Spleen (tissue), 11 donors: ENCODE measurements at regions not wholly inside any gene's neighbourhood (a gene's known extent, or its start where the extent isn't known, plus 50 kb on each side); places are given as distances from the start of the nearest gene placed in this dataset.

Experiments
- DNase-seq: peaks from one replicate; pipeline ENCODE4 v3.0.0-alpha.2; 2020
- H3K27ac ChIP-seq, 8 donors: fragments of 200-600 bp; sonication (generic) in 7 of 8; 1 replicate in 4 of 8; 2 replicates in 4 of 8; pipeline versions ENCODE4 v1.5.0 to v1.8.0; 2016 to 2021; ENCODE audit warnings: inconsistent platforms in 4 of 8, mild to moderate bottlenecking in 4 of 8, moderate library complexity in 1 of 8
- H3K27me3 ChIP-seq, 7 donors: fragments of 200-600 bp; sonication (generic) in 6 of 7; replicated peaks in 1 of 7; 1 replicate in 4 of 7; 2 replicates in 3 of 7; pipeline versions ENCODE4 v1.5.0 to v1.8.0; 2016 to 2021; ENCODE audit warnings: inconsistent platforms in 3 of 7, mild to moderate bottlenecking in 1 of 7
- H3K36me3 ChIP-seq, 6 donors: fragments of 200-600 bp; sonication (generic) in 5 of 6; 1 replicate in 4 of 6; 2 replicates in 2 of 6; pipeline versions ENCODE4 v1.5.0 to v1.8.0; 2016 to 2021; ENCODE audit warnings: inconsistent platforms in 2 of 6
- H3K4me1 ChIP-seq, 6 donors: fragments of 200-600 bp; sonication (generic) in 5 of 6; 1 replicate in 3 of 6; 2 replicates in 3 of 6; pipeline versions ENCODE4 v1.5.0 to v1.8.0; 2016 to 2021; ENCODE audit warnings: inconsistent platforms in 3 of 6
- H3K4me3 ChIP-seq, 8 donors: fragments of 200-600 bp; sonication (generic) in 7 of 8; 1 replicate in 4 of 8; 2 replicates in 4 of 8; pipeline versions ENCODE4 v1.5.0 to v1.8.0; 2016 to 2021; ENCODE audit warnings: inconsistent platforms in 4 of 8, mild to moderate bottlenecking in 4 of 8, moderate library complexity in 2 of 8
- H3K9me3 ChIP-seq, 8 donors: fragments of 200-600 bp; sonication (generic) in 7 of 8; 1 replicate in 4 of 8; 2 replicates in 4 of 8; pipeline versions ENCODE4 v1.5.0 to v1.8.0; 2016 to 2021; ENCODE audit warnings: inconsistent platforms in 4 of 8
- CTCF ChIP-seq, 11 experiments: fragments of 200-600 bp in 7 of 11; fragments of 450-650 bp in 4 of 11; sonication (generic) in 4 of 11; IDR thresholded peaks in 8 of 11; conservative IDR thresholded peaks in 3 of 11; 1 replicate in 7 of 11; 2 replicates in 4 of 11; pipeline versions ENCODE4 v1.4.0 to v1.8.0; 2016 to 2021; ENCODE audit warnings: antibody characterized with exemption in 11 of 11, inconsistent platforms in 4 of 11, mild to moderate bottlenecking in 1 of 11
- POLR2A ChIP-seq, 3 donors: fragments of 450-650 bp; IDR thresholded peaks; one replicate each; pipeline ENCODE4 v1.5.1; 2017; ENCODE audit warnings: antibody characterized with exemption in 3 of 3, mild to moderate bottlenecking in 1 of 3
- POLR2AphosphoS5 ChIP-seq, 3 donors: sonication (generic); formaldehyde crosslinking; IDR thresholded peaks; one replicate each; pipeline ENCODE4 v1.5.1; 2017; ENCODE audit warnings: antibody characterized with exemption in 3 of 3
- WGBS, 5 donors: extraction: QIAGEN DNeasy Blood & Tissue Kit in 3 of 5; methylation state at CpG; one replicate each; pipeline versions ENCODE4 v1.1.5 to v1.1.7; 2013 to 2018; 5-methylcytosine and 5-hydroxymethylcytosine counted together
- intact Hi-C: fragments of 100-400 bp; cut with DNase I; formaldehyde crosslinking; loops from one replicate; pipeline ENCODE4 v1.15.0; 2023; ENCODE audit warnings: low total_unique reads
- donor health status: healthy with polysubstance abuse.
- donor health status: DM: no; HTN: no; CAD: no; lungs with moderate emphysema.
- donor health status: DM: no; HTN: no; CAD: no.
- donor health status: Bipolar disorder and iron deficiency.
- donor health status: healthy.
- donor health status: DM: no; HTN: no; CAD: no.
- donor health status: DM: yes; HTN: yes; CAD: no.

- Histone ChIP-seq H3K36me3 (no peaks in the 10 kb centered on the region), H3K9me3 (no peaks in the 10 kb centered on the region), H3K4me3 (no peak overlapping the region), H3K27ac (peak overlapping the region in 6 of 8 donors; percentile 52 to 75 (median 57)), H3K27me3 (no peaks in the 10 kb centered on the region), H3K4me1 (peaks cover 0 to 14% (median 0%) of the 10 kb centered on the region in 6 donors)
- intact Hi-C loops, result no loop called here
- DNase-seq, result no peak
- TF ChIP-seq POLR2AphosphoS5 (IDR thresholded peaks at IDR 0.05), result no peak
- no peak for TF ChIP-seq POLR2A (IDR thresholded peaks at IDR 0.05)
- WGBS, 5 donors, result 63 to 91% (median 88%) methylated on average over 4 of the region's 4 CpGs
Observed at GRCh38 chr1:244164511-244164890, 113.4 kb downstream of the ZBTB18 start.

- H3K27me3 ChIP-seq, result no peaks in the 10 kb centered on the region
- no peak overlapping the region for H3K4me3 ChIP-seq
- peak overlapping the region in 2 of 8 donors; percentile 62 to 75 for H3K27ac ChIP-seq
- no peak for DNase-seq
- H3K9me3 ChIP-seq, result no peaks in the 10 kb centered on the region
- no peak for TF ChIP-seq POLR2A (IDR thresholded peaks at IDR 0.05)
- no peak for TF ChIP-seq POLR2AphosphoS5 (IDR thresholded peaks at IDR 0.05)
- TF ChIP-seq CTCF (IDR thresholded peaks at IDR 0.05 in 8 of 11, conservative IDR thresholded peaks at IDR 0.05 in 3 of 11), result no peak
- WGBS, 5 donors, result 86 to 94% (median 89%) methylated on average over 3 of the region's 3 CpGs
- peaks cover 0 to 14% (median 0%) of the 10 kb centered on the region in 6 donors for H3K4me1 ChIP-seq
- H3K36me3 ChIP-seq, result no peaks in the 10 kb centered on the region
- intact Hi-C loops, result no loop called here
Observed at GRCh38 chr1:244165021-244165420, 113.9 kb downstream of the ZBTB18 start.

- DNase-seq, result no peak
- H3K4me3 ChIP-seq, result no peak overlapping the region
- no peaks in the 10 kb centered on the region for H3K9me3 ChIP-seq
- TF ChIP-seq POLR2AphosphoS5 (IDR thresholded peaks at IDR 0.05), result no peak
- no peak for TF ChIP-seq POLR2A (IDR thresholded peaks at IDR 0.05)
- no peak for TF ChIP-seq CTCF (IDR thresholded peaks at IDR 0.05 in 8 of 11, conservative IDR thresholded peaks at IDR 0.05 in 3 of 11)
- H3K27me3 ChIP-seq, result no peaks in the 10 kb centered on the region
- WGBS, 5 donors, result 82 to 100% (median 91%) methylated on average over 2 of the region's 2 CpGs
- H3K4me1 ChIP-seq, result peaks cover 0 to 14% (median 0%) of the 10 kb centered on the region in 6 donors
- H3K27ac ChIP-seq, result no peak overlapping the region
- no peaks in the 10 kb centered on the region for H3K36me3 ChIP-seq
- intact Hi-C loops, result no loop called here
Observed at GRCh38 chr1:244165701-244166100, 114.6 kb downstream of the ZBTB18 start.

- Histone ChIP-seq H3K4me1 (no peaks in the 10 kb centered on the region), H3K27ac (no peak overlapping the region), H3K9me3 (no peaks in the 10 kb centered on the region), H3K4me3 (no peak overlapping the region), H3K36me3 (no peaks in the 10 kb centered on the region), H3K27me3 (no peaks in the 10 kb centered on the region)
- intact Hi-C loops, result no loop called here
- no peak for TF ChIP-seq CTCF (IDR thresholded peaks at IDR 0.05 in 8 of 11, conservative IDR thresholded peaks at IDR 0.05 in 3 of 11)
- no peak for TF ChIP-seq POLR2A (IDR thresholded peaks at IDR 0.05)
- no peak for TF ChIP-seq POLR2AphosphoS5 (IDR thresholded peaks at IDR 0.05)
- no peak for DNase-seq
- 60 to 80% (median 75%) methylated on average over 7 of the region's 7 CpGs for WGBS, 5 donors
Observed at GRCh38 chr1:244171241-244171985, 120.3 kb downstream of the ZBTB18 start.
